Activated naive CD8-positive, alpha-beta T cell treated with anti-CD3 and anti-CD28 coated beads, Interleukin-2, amount 50 U/mL, for 24 hours (primary cell): ENCODE measurements at regions not wholly inside any gene's neighbourhood (a gene's known extent, or its start where the extent isn't known, plus 50 kb on each side); places are given as distances from the start of the nearest gene placed in this dataset.

Source experiments
- ATAC-seq: fragments of 150-1000 bp; cut with Tn5 transposase; one replicate; pipeline ENCODE4 v1.10.0; 2021
- DNase-seq: peaks from one replicate; pipeline ENCODE4 v3.0.0; 2021
- H3K27ac Mint-ChIP-seq: one replicate; pipeline ENCODE4 v1.8.0; 2021; ENCODE audit warnings: mild to moderate bottlenecking, mixed read lengths
- H3K27me3 Mint-ChIP-seq: one replicate; pipeline ENCODE4 v1.8.0; 2021; ENCODE audit warnings: mixed read lengths
- H3K36me3 Mint-ChIP-seq: one replicate; pipeline ENCODE4 v1.8.0; 2021; ENCODE audit warnings: low read depth, mixed read lengths
- H3K4me1 Mint-ChIP-seq: one replicate; pipeline ENCODE4 v1.8.0; 2021; ENCODE audit warnings: mixed read lengths
- H3K4me3 Mint-ChIP-seq: one replicate; pipeline ENCODE4 v1.8.0; 2021; ENCODE audit warnings: mild to moderate bottlenecking, moderate library complexity, mixed read lengths
- H3K9me3 Mint-ChIP-seq: one replicate; pipeline ENCODE4 v1.8.0; 2021; ENCODE audit warnings: mixed read lengths

GRCh38 chr11:122440811-122441665 is 214.5 kb upstream of the UBASH3B start:
- Mint-ChIP-seq H3K4me3 (no peak overlapping the region), H3K4me1 (no peaks in the 10 kb centered on the region), H3K27ac (no peak overlapping the region), H3K9me3 (no peaks in the 10 kb centered on the region), H3K27me3 (peaks cover 19% of the 10 kb centered on the region), H3K36me3 (no peaks in the 10 kb centered on the region)
- DNase-seq (no peak), ATAC-seq (no peak)

GRCh38 chr11:122439866-122440810 is 215.4 kb upstream of the UBASH3B start:
- Mint-ChIP-seq H3K9me3 (no peaks in the 10 kb centered on the region), H3K4me3 (no peak overlapping the region), H3K36me3 (no peaks in the 10 kb centered on the region), H3K27me3 (peaks cover 18% of the 10 kb centered on the region), H3K4me1 (no peaks in the 10 kb centered on the region), H3K27ac (no peak overlapping the region)
- ATAC-seq (no peak), DNase-seq (no peak)

DNA sequence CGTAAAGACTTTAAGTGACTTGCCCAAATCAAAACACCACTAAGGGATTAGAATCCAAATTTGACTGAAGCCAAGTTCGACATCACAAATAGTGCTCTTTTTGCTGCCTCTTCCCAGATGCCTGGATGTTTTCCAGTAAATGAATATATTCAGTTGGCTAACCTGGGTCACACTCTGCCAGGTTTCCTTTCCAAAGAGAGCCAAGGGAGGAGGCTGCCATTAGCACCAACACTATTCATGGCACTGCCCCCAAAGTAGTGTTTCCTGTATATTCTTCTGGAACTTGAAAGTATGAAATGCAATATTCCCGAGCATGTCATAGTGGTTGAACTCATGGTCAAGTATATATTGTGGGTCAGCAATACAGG is 219.3 kb upstream of the UBASH3B start:
- Mint-ChIP-seq H3K4me1 (no peaks in the 10 kb centered on the region), H3K9me3 (no peaks in the 10 kb centered on the region), H3K27ac (no peak overlapping the region), H3K27me3 (peaks cover 18% of the 10 kb centered on the region), H3K4me3 (no peak overlapping the region), H3K36me3 (no peaks in the 10 kb centered on the region)
- DNase-seq = no peak
- ATAC-seq = no peak

DNA sequence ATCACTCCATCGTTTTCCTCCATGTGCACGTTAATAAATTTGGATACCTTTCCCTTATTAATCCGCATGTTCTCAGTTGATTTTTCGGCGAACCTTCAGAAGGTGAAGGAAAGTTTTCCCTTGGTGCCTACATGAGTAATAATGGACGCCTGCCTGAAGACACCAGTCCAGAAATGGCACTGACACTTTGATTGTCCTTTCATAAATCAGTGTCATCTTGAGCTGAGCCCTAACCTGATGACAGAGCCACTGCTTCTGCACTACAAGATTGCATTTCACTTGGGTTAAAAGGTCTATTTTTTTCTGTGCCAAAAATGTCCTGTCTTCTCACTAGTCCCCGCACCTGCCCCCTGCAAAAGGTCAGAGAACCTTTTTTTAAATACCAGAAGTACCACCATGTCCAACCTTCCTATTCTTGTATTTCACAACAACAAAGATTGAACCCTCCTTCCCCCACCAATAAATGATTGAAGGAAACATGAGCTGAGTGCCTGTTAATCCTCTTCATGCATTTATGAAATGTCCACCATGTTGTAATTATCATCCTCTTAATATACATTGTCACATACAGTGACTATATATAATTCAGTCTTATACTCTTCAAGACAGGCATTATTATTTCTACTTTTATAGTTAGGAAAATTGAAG is 219.9 kb upstream of the UBASH3B start:
- no peaks in the 10 kb centered on the region for H3K36me3 Mint-ChIP-seq
- no peak overlapping the region for H3K4me3 Mint-ChIP-seq
- no peak overlapping the region for H3K27ac Mint-ChIP-seq
- DNase-seq = no peak
- peaks cover 15% of the 10 kb centered on the region for H3K27me3 Mint-ChIP-seq
- no peaks in the 10 kb centered on the region for H3K4me1 Mint-ChIP-seq
- ATAC-seq = no peak
- no peaks in the 10 kb centered on the region for H3K9me3 Mint-ChIP-seq

- no peak overlapping the region for H3K4me3 Mint-ChIP-seq
- no peaks in the 10 kb centered on the region for H3K4me1 Mint-ChIP-seq
- no peak overlapping the region for H3K27ac Mint-ChIP-seq
- no peaks in the 10 kb centered on the region for H3K9me3 Mint-ChIP-seq
- DNase-seq (no peak), ATAC-seq (no peak)
- no peaks in the 10 kb centered on the region for H3K36me3 Mint-ChIP-seq
- H3K27me3 Mint-ChIP-seq = peaks cover 8% of the 10 kb centered on the region
Observed at GRCh38 chr11:122434786-122435185, 220.7 kb upstream of the UBASH3B start.

GRCh38 chr11:122430490-122430889 is 225.0 kb upstream of the UBASH3B start:
- Mint-ChIP-seq H3K27me3 (peaks cover 3% of the 10 kb centered on the region), H3K4me1 (no peaks in the 10 kb centered on the region), H3K9me3 (no peaks in the 10 kb centered on the region), H3K27ac (no peak overlapping the region), H3K4me3 (no peak overlapping the region), H3K36me3 (no peaks in the 10 kb centered on the region)
- ATAC-seq (no peak), DNase-seq (no peak)

- Mint-ChIP-seq H3K4me1 (peaks cover 1% of the 10 kb centered on the region), H3K27me3 (peaks cover 2% of the 10 kb centered on the region), H3K4me3 (no peak overlapping the region), H3K27ac (no peak overlapping the region), H3K9me3 (no peaks in the 10 kb centered on the region), H3K36me3 (no peaks in the 10 kb centered on the region)
- no peak for ATAC-seq
- no peak for DNase-seq
Observed at GRCh38 chr11:122426073-122426472, 229.4 kb upstream of the UBASH3B start.

GRCh38 chr11:122424636-122425035 is 230.9 kb upstream of the UBASH3B start:
- Mint-ChIP-seq H3K27ac (no peak overlapping the region), H3K27me3 (peaks cover 2% of the 10 kb centered on the region), H3K36me3 (no peaks in the 10 kb centered on the region), H3K9me3 (no peaks in the 10 kb centered on the region), H3K4me1 (peaks cover 1% of the 10 kb centered on the region), H3K4me3 (no peak overlapping the region)
- ATAC-seq (no peak), DNase-seq (no peak)

GRCh38 chr11:122423886-122424285 is 231.6 kb upstream of the UBASH3B start:
- H3K4me1 Mint-ChIP-seq = peaks cover 1% of the 10 kb centered on the region
- no peaks in the 10 kb centered on the region for H3K36me3 Mint-ChIP-seq

GRCh38 chr11:122423273-122423672 is 232.2 kb upstream of the UBASH3B start:
- Mint-ChIP-seq H3K9me3 (no peaks in the 10 kb centered on the region), H3K36me3 (no peaks in the 10 kb centered on the region), H3K4me3 (no peak overlapping the region), H3K4me1 (peaks cover 1% of the 10 kb centered on the region), H3K27me3 (peaks cover 2% of the 10 kb centered on the region), H3K27ac (no peak overlapping the region)
- DNase-seq (no peak), ATAC-seq (no peak)

More at GRCh38 chr11:122423886-122424285, 231.6 kb upstream of the UBASH3B start:
- no peaks in the 10 kb centered on the region for H3K9me3 Mint-ChIP-seq
- DNase-seq (no peak), ATAC-seq (no peak)
- no peak overlapping the region for H3K4me3 Mint-ChIP-seq
- peaks cover 2% of the 10 kb centered on the region for H3K27me3 Mint-ChIP-seq
- no peak overlapping the region for H3K27ac Mint-ChIP-seq

GRCh38 chr11:122422682-122423081 is 232.8 kb upstream of the UBASH3B start:
- no peak overlapping the region for H3K27ac Mint-ChIP-seq
- no peak overlapping the region for H3K4me3 Mint-ChIP-seq
- H3K27me3 Mint-ChIP-seq = peaks cover 2% of the 10 kb centered on the region
- no peaks in the 10 kb centered on the region for H3K36me3 Mint-ChIP-seq
- DNase-seq (no peak), ATAC-seq (no peak)
- H3K4me1 Mint-ChIP-seq = peaks cover 1% of the 10 kb centered on the region
- H3K9me3 Mint-ChIP-seq = no peaks in the 10 kb centered on the region

DNA sequence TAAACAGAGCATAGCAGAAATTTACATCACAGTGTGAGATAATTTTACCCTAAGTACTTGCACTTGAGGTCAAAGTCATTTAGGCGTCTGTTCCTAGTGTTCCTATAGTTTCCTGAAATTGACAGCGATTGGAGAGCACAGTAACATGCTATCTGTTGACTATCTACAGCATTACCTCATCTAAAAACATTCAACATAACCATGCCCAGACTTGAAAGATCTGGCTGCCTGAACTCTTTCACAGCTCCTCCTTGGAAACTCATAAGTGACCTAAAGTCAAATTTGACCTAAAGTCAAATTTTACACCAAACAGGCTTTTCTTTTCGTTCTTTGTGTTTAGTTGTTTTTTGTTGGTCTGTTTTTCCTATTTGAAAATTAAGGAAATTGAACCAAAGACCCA is 233.8 kb upstream of the UBASH3B start:
- no peaks in the 10 kb centered on the region for H3K36me3 Mint-ChIP-seq

GRCh38 chr11:122418032-122418431 is 237.5 kb upstream of the UBASH3B start:
- H3K4me3 Mint-ChIP-seq = no peak overlapping the region
- no peaks in the 10 kb centered on the region for H3K27me3 Mint-ChIP-seq
- H3K36me3 Mint-ChIP-seq = no peaks in the 10 kb centered on the region
- no peak overlapping the region for H3K27ac Mint-ChIP-seq
- no peaks in the 10 kb centered on the region for H3K4me1 Mint-ChIP-seq
- no peak for ATAC-seq
- H3K9me3 Mint-ChIP-seq = peaks cover 12% of the 10 kb centered on the region
- no peak for DNase-seq

More for the DNA sequence above, 233.8 kb upstream of the UBASH3B start:
- no peak overlapping the region for H3K27ac Mint-ChIP-seq
- H3K27me3 Mint-ChIP-seq = no peaks in the 10 kb centered on the region
- ATAC-seq = no peak
- no peaks in the 10 kb centered on the region for H3K9me3 Mint-ChIP-seq
- no peak for DNase-seq
- H3K4me3 Mint-ChIP-seq = no peak overlapping the region
- peaks cover 1% of the 10 kb centered on the region for H3K4me1 Mint-ChIP-seq

DNA sequence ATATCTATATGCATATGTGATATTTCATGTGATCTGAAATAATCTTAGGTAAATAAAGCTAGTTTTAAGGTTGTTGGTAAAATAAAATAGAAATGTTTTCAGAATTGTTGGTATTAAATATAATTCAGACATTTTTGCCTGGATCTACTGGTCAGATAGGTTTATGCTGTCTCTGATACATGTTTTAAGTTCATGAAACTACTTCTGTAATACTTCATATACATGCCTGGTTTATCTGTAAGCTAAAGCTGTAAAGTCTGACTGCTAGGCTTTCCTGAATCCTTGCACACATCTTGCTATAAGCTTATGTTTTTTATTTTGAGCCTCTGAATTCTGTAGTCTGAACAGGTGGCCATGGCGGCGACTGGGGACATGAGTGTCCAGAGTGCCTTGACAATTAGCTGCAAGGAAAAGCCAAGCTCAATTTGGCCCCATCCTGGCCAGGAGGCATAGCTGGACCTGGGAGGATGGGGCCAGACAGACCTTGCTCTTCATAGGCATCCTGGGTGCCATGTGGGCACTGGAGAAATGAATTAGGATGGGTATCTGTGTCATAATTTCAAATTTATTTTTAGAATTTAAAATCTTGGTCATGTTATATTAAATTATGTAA is 241.0 kb upstream of the UBASH3B start:
- H3K36me3 Mint-ChIP-seq = no peaks in the 10 kb centered on the region
- no peak overlapping the region for H3K4me3 Mint-ChIP-seq
- H3K9me3 Mint-ChIP-seq = peaks cover 16% of the 10 kb centered on the region
- no peaks in the 10 kb centered on the region for H3K27me3 Mint-ChIP-seq
- ATAC-seq (no peak), DNase-seq (no peak)
- no peaks in the 10 kb centered on the region for H3K4me1 Mint-ChIP-seq
- H3K27ac Mint-ChIP-seq = no peak overlapping the region
